ENCODE measurements at regions not wholly inside any gene's neighbourhood (a gene's known extent, or its start where the extent isn't known, plus 50 kb on each side); places are given as distances from the start of the nearest gene placed in this dataset.

DNA sequence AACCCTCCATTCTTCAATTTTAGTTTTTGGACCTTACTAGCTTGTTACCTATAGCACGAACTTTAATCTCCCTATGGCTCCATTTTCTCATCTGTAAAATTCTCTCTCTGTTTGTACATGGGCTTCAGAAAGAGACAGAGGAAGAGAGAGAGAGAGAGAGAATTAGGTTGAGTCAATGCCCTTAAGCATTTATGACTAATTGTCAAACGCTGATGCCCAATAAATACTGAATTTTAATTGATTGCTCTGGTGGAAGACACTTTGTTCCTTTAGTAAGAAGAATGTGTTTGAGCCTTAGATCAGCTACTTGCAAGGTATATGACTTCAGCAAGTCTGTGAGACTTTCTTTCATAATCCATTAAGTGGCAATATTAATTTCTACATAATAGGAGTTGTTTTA is 743.1 kb upstream of the ADGRL4 start:
- Histone ChIP-seq H3K4me2 (ENCODE audit: low read length) (no peak overlapping the region), H3K9me2 (ENCODE audit: low read depth, low read length) (no peaks in the 10 kb centered on the region; the same call in 1 of the 2 replicates), H4K20me1 (ENCODE audit: insufficient read depth, low read length) (no peaks in the 10 kb centered on the region), H3K27ac (ENCODE audit: low read depth, low read length, poor library complexity, severe bottlenecking) (no peak overlapping the region), H3K9me3 (ENCODE audit: low read length) (no peaks in the 10 kb centered on the region), H3K4me3 (ENCODE audit: low read depth, low read length, poor library complexity, severe bottlenecking) (no peak overlapping the region), H3F3A (ENCODE audit: insufficient read depth, low read length) (no peaks in the 10 kb centered on the region; the same call in 1 of the 2 replicates), H3K4me1 (ENCODE audit: insufficient read depth, low read length, severe bottlenecking) (no peaks in the 10 kb centered on the region), H3K9ac (ENCODE audit: low read length) (no peak overlapping the region), H3K36me3 (ENCODE audit: insufficient read depth, low read length) (no peaks in the 10 kb centered on the region), H2AFZ (ENCODE audit: low read length) (no peak overlapping the region), H3K27me3 (ENCODE audit: insufficient read depth, low read length) (no peaks in the 10 kb centered on the region), H3K79me2 (ENCODE audit: insufficient read depth, low read length) (no peaks in the 10 kb centered on the region)
- no peak for TF ChIP-seq EZH2 (IDR thresholded peaks at IDR 0.05; ENCODE audit: borderline replicate concordance, low read length)
- TF ChIP-seq, protein P1, sequence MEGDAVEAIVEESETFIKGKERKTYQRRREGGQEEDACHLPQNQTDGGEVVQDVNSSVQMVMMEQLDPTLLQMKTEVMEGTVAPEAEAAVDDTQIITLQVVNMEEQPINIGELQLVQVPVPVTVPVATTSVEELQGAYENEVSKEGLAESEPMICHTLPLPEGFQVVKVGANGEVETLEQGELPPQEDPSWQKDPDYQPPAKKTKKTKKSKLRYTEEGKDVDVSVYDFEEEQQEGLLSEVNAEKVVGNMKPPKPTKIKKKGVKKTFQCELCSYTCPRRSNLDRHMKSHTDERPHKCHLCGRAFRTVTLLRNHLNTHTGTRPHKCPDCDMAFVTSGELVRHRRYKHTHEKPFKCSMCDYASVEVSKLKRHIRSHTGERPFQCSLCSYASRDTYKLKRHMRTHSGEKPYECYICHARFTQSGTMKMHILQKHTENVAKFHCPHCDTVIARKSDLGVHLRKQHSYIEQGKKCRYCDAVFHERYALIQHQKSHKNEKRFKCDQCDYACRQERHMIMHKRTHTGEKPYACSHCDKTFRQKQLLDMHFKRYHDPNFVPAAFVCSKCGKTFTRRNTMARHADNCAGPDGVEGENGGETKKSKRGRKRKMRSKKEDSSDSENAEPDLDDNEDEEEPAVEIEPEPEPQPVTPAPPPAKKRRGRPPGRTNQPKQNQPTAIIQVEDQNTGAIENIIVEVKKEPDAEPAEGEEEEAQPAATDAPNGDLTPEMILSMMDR (IDR thresholded peaks at IDR 0.05; ENCODE audit: low read length) = no peak

DNA sequence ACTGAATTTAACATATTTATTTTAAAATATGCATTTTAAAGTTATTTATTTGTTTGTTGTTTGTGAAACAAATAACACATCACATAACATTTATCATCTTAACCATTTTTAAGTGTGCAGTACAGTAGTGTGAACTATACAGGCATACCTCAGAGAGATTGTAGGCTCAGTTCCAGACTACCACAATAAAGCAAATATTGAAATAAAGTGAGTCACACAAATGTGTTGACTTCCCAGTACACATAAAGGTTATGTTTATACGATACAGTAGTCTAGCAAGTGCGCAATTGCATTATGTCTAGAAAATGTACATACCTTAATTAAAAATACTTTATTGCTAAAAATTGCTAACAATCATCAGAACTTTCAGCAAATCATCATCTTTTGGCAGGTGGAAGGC is 739.4 kb upstream of the ADGRL4 start:
- peaks cover 6% of the 10 kb centered on the region for H3K4me1 ChIP-seq (ENCODE audit: insufficient read depth, low read length, severe bottlenecking)
- H3K9me2 ChIP-seq (ENCODE audit: low read depth, low read length) = no peaks in the 10 kb centered on the region
- TF ChIP-seq, protein P1 (IDR thresholded peaks at IDR 0.05; ENCODE audit: low read length) = no peak
- no peak for TF ChIP-seq EZH2 (IDR thresholded peaks at IDR 0.05; ENCODE audit: borderline replicate concordance, low read length)
- no peak overlapping the region for H3K9ac ChIP-seq (ENCODE audit: low read length)
- no peak overlapping the region for H3K27ac ChIP-seq (ENCODE audit: low read depth, low read length, poor library complexity, severe bottlenecking)
- no peaks in the 10 kb centered on the region for H3K36me3 ChIP-seq (ENCODE audit: insufficient read depth, low read length)
- H3K4me2 ChIP-seq (ENCODE audit: low read length) = no peak overlapping the region
- H3K27me3 ChIP-seq (ENCODE audit: insufficient read depth, low read length) = no peaks in the 10 kb centered on the region
- no peak overlapping the region for H2AFZ ChIP-seq (ENCODE audit: low read length)
- H4K20me1 ChIP-seq (ENCODE audit: insufficient read depth, low read length) = no peaks in the 10 kb centered on the region
- no peaks in the 10 kb centered on the region for H3K79me2 ChIP-seq (ENCODE audit: insufficient read depth, low read length)
- H3K9me3 ChIP-seq (ENCODE audit: low read length) = no peaks in the 10 kb centered on the region
- H3K4me3 ChIP-seq (ENCODE audit: low read depth, low read length, poor library complexity, severe bottlenecking) = no peak overlapping the region
- H3F3A ChIP-seq (ENCODE audit: insufficient read depth, low read length) = no peaks in the 10 kb centered on the region; the same call in 1 of the 2 replicates

DNA sequence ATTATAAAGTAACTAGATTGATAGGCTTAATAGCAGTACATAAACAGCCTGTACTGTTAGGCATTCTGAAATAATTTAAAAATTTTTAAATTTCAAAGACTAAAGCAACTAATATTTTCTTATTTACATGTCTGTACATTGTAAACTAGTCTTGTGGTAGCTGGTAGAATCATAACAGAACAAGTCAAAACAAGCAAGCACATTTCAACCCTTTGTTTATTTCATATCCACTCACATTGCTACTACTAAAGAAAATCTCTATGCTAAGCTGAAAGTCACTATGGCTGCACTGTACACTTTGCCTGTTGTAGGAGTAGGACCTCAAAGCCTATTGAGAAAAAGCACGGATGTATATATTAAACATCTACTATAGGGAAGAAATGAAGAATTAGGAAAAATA is 738.2 kb upstream of the ADGRL4 start:
- no peaks in the 10 kb centered on the region; the same call in 1 of the 2 replicates for H3F3A ChIP-seq (ENCODE audit: insufficient read depth, low read length)
- H3K4me3 ChIP-seq (ENCODE audit: low read depth, low read length, poor library complexity, severe bottlenecking) = no peak overlapping the region
- H3K4me2 ChIP-seq (ENCODE audit: low read length) = no peak overlapping the region
- no peaks in the 10 kb centered on the region for H3K27me3 ChIP-seq (ENCODE audit: insufficient read depth, low read length)
- H2AFZ ChIP-seq (ENCODE audit: low read length) = peak overlapping the region; percentile 56; the same call in 1 of the 2 replicates
- no peak for TF ChIP-seq EZH2 (IDR thresholded peaks at IDR 0.05; ENCODE audit: borderline replicate concordance, low read length)
- TF ChIP-seq, protein P1 (IDR thresholded peaks at IDR 0.05; ENCODE audit: low read length) = no peak
- H3K4me1 ChIP-seq (ENCODE audit: insufficient read depth, low read length, severe bottlenecking) = peaks cover 6% of the 10 kb centered on the region
- no peaks in the 10 kb centered on the region for H3K9me2 ChIP-seq (ENCODE audit: low read depth, low read length)
- no peaks in the 10 kb centered on the region for H4K20me1 ChIP-seq (ENCODE audit: insufficient read depth, low read length)
- H3K36me3 ChIP-seq (ENCODE audit: insufficient read depth, low read length) = no peaks in the 10 kb centered on the region
- H3K9ac ChIP-seq (ENCODE audit: low read length) = no peak overlapping the region
- no peak overlapping the region for H3K27ac ChIP-seq (ENCODE audit: low read depth, low read length, poor library complexity, severe bottlenecking)
- H3K79me2 ChIP-seq (ENCODE audit: insufficient read depth, low read length) = no peaks in the 10 kb centered on the region
- H3K9me3 ChIP-seq (ENCODE audit: low read length) = no peaks in the 10 kb centered on the region
